Fibroblast of skin of right biceps (primary cell): ENCODE measurements at regions not wholly inside any gene's neighbourhood (a gene's known extent, or its start where the extent isn't known, plus 50 kb on each side); places are given as distances from the start of the nearest gene placed in this dataset.
A peak's percentile ranks its signal among the peaks of the same experiment; 100 is the strongest.

Experiments used
- DNase-seq: peaks from one replicate; pipeline ENCODE4 v3.0.0-alpha.2; 2013

GRCh38 chrX:99705701-99706100, 704.4 kb downstream of the PCDH19 start:
- DNase-seq, result peak; percentile 31

- DNase-seq, result peak; percentile 6
Measured at GRCh38 chrX:99703473-99703872, 706.6 kb downstream of the PCDH19 start.

GRCh38 chrX:99698451-99698850, 711.6 kb downstream of the PCDH19 start:
- no peak for DNase-seq

GRCh38 chrX:99663136-99663535, 746.9 kb downstream of the PCDH19 start:
- no peak for DNase-seq

GRCh38 chrX:99654188-99654587, 755.9 kb downstream of the PCDH19 start:
- DNase-seq, result no peak

- DNase-seq, result no peak
Measured at GRCh38 chrX:99653352-99653751, 756.7 kb downstream of the PCDH19 start.

- DNase-seq, result no peak
Measured at GRCh38 chrX:99613041-99613440, 797.0 kb downstream of the PCDH19 start.

GRCh38 chrX:99603091-99603814, 806.8 kb downstream of the PCDH19 start:
- no peak for DNase-seq

GRCh38 chrX:99602107-99602506, 808.0 kb downstream of the PCDH19 start:
- no peak for DNase-seq

- DNase-seq, result no peak
Measured at GRCh38 chrX:99588936-99589335, 821.1 kb downstream of the PCDH19 start.

- DNase-seq, result no peak
Measured at GRCh38 chrX:99572711-99573110, 837.4 kb downstream of the PCDH19 start.

- DNase-seq, result no peak
Measured at GRCh38 chrX:99549381-99549780, 860.7 kb downstream of the PCDH19 start.

- DNase-seq, result no peak
Measured at GRCh38 chrX:99522450-99522849, 887.6 kb downstream of the PCDH19 start.

GRCh38 chrX:99507768-99508167, 902.3 kb downstream of the PCDH19 start:
- DNase-seq, result no peak

- DNase-seq, result no peak
Measured at GRCh38 chrX:99495453-99495852, 914.6 kb downstream of the PCDH19 start.

GRCh38 chrX:99494668-99495067, 915.4 kb downstream of the PCDH19 start:
- DNase-seq, result no peak

GRCh38 chrX:99480728-99481127, 929.3 kb downstream of the PCDH19 start:
- DNase-seq, result no peak

GRCh38 chrX:99469439-99469838, 940.6 kb downstream of the PCDH19 start:
- DNase-seq, result no peak

- no peak for DNase-seq
Measured at GRCh38 chrX:99468993-99469392, 941.1 kb downstream of the PCDH19 start.

- DNase-seq, result no peak
Measured at GRCh38 chrX:99461223-99461622, 948.9 kb downstream of the PCDH19 start.

GRCh38 chrX:99445336-99445735, 964.7 kb downstream of the PCDH19 start:
- no peak for DNase-seq

- DNase-seq, result no peak
Measured at GRCh38 chrX:99421796-99422195, 988.3 kb downstream of the PCDH19 start.

- DNase-seq, result no peak
Measured at GRCh38 chrX:99415470-99415869, 994.6 kb downstream of the PCDH19 start.

GRCh38 chrX:99413317-99413716, 996.8 kb downstream of the PCDH19 start:
- DNase-seq, result no peak

- DNase-seq, result no peak
Measured at GRCh38 chrX:99398545-99398944, 1011.5 kb downstream of the PCDH19 start.
